ENCODE measurements at regions not wholly inside any gene's neighbourhood (a gene's known extent, or its start where the extent isn't known, plus 50 kb on each side); places are given as distances from the start of the nearest gene placed in this dataset.

DNA sequence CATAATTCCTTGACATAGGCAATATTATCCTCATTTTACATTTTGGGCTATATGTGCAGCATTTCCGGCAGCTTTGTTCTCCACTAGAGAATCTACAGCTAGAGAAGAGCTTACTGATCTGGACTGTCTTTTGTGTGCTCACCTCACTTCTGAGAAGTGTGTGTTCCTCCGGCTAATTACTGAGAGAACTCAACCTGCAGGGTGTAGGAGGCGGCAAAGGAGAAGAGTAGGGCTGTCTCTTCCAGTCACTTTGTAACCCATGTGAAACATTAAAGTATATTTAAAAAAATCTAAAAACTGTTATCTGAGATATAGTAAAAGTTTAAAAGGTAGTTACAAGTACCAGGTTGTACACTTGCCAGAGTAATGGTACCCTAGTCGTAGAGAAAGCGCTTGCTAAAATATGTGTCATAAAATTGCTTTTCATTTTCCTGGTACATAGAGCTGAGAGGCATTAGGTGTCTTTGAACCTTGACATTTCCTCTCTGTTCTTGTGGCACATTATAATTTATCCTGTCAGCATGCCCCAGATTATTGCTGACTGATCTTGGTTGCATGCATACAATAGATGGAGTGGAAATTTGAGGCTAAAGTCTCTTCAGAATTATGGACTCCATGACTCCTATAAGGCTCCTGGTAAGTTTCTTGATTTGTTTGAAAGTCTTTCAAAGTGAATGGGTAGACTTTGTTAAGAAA is 381.9 kb downstream of the LMO7 start:
- TF ChIP-seq, protein P1, sequence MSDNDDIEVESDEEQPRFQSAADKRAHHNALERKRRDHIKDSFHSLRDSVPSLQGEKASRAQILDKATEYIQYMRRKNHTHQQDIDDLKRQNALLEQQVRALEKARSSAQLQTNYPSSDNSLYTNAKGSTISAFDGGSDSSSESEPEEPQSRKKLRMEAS (IDR thresholded peaks at IDR 0.05; ENCODE audit: insufficient read depth, insufficient read length): no peak
- no peak for TF ChIP-seq POLR2AphosphoS5 (IDR thresholded peaks at IDR 0.05; ENCODE audit: insufficient read depth, low read depth, low read length)
- TF ChIP-seq, protein P2, sequence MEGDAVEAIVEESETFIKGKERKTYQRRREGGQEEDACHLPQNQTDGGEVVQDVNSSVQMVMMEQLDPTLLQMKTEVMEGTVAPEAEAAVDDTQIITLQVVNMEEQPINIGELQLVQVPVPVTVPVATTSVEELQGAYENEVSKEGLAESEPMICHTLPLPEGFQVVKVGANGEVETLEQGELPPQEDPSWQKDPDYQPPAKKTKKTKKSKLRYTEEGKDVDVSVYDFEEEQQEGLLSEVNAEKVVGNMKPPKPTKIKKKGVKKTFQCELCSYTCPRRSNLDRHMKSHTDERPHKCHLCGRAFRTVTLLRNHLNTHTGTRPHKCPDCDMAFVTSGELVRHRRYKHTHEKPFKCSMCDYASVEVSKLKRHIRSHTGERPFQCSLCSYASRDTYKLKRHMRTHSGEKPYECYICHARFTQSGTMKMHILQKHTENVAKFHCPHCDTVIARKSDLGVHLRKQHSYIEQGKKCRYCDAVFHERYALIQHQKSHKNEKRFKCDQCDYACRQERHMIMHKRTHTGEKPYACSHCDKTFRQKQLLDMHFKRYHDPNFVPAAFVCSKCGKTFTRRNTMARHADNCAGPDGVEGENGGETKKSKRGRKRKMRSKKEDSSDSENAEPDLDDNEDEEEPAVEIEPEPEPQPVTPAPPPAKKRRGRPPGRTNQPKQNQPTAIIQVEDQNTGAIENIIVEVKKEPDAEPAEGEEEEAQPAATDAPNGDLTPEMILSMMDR (IDR thresholded peaks at IDR 0.05; ENCODE audit: extremely low read depth in 1 of 2, insufficient read depth in 1 of 2, low read depth in 1 of 2, low read length in 2 of 2): no peak
- no peak for TF ChIP-seq POLR2A (IDR thresholded peaks at IDR 0.05; ENCODE audit: low read depth, low read length)
- TF ChIP-seq MYC (IDR thresholded peaks at IDR 0.05; ENCODE audit: low read depth, low read length): no peak

All from endothelial cell of umbilical vein (primary cell).